ENCODE measurements at regions not wholly inside any gene's neighbourhood (a gene's known extent, or its start where the extent isn't known, plus 50 kb on each side); places are given as distances from the start of the nearest gene placed in this dataset.

GRCh38 chr19:29292562-29292961, 79.6 kb upstream of the UQCRFS1 start:
- Histone ChIP-seq H3K27ac (ENCODE audit: low read depth, low read length) (no peak overlapping the region), H3K4me3 (ENCODE audit: low read length) (no peak overlapping the region), H3K9me3 (ENCODE audit: insufficient read depth, low read depth, low read length) (no peaks in the 10 kb centered on the region), H3K9ac (ENCODE audit: low read depth, low read length) (no peak overlapping the region), H3K27me3 (ENCODE audit: insufficient read depth, low read length) (no peaks in the 10 kb centered on the region), H3K4me1 (ENCODE audit: insufficient read depth, low read length) (no peaks in the 10 kb centered on the region), H3K36me3 (ENCODE audit: insufficient read depth, low read length) (no peaks in the 10 kb centered on the region)
- WGBS: 85% methylated on average over 5 of the region's 5 CpGs

- Histone ChIP-seq H3K27me3 (ENCODE audit: insufficient read depth, low read length) (no peaks in the 10 kb centered on the region), H3K4me3 (ENCODE audit: low read length) (no peak overlapping the region), H3K4me1 (ENCODE audit: insufficient read depth, low read length) (no peaks in the 10 kb centered on the region), H3K36me3 (ENCODE audit: insufficient read depth, low read length) (no peaks in the 10 kb centered on the region), H3K27ac (ENCODE audit: low read depth, low read length) (no peak overlapping the region), H3K9ac (ENCODE audit: low read depth, low read length) (no peak overlapping the region), H3K9me3 (ENCODE audit: insufficient read depth, low read depth, low read length) (no peaks in the 10 kb centered on the region)
- 54% methylated on average over 11 of the region's 11 CpGs for WGBS
These were observed 80.3 kb upstream of the UQCRFS1 start for GRCh38 chr19:29293292-29293691.

DNA sequence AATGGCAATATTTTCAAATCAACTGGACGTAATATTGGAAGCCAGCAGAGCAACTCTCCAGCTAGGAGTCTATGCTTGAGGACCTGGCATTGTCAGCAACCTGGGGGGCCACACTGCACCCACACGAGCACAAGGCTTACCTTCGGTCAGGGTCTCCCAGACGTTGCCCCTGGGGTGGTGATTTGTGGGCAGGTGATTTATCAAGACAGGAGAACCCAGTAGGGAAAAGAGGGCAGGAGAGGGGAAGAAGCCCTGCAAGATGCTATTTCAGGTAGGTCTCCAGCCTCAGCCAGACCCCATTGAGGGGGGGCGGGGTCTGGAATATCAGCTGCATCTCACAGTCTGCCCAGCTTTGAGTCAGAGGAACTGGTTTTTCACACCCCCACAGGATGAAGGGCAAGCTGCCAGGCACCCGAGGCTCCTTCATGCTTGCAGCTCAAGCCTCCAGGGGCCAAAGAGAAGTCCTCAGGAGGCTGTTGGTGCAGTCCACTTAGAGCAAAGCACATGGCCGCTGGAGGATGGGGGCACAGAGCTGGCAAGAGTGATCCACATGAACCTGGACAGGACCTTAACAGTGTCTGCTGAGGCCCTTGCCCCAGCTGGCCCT, 80.9 kb upstream of the UQCRFS1 start:
- Histone ChIP-seq H3K9ac (ENCODE audit: low read depth, low read length) (no peak overlapping the region), H3K4me3 (ENCODE audit: low read length) (no peak overlapping the region), H3K4me1 (ENCODE audit: insufficient read depth, low read length) (no peaks in the 10 kb centered on the region), H3K27me3 (ENCODE audit: insufficient read depth, low read length) (no peaks in the 10 kb centered on the region), H3K36me3 (ENCODE audit: insufficient read depth, low read length) (no peaks in the 10 kb centered on the region), H3K27ac (ENCODE audit: low read depth, low read length) (no peak overlapping the region), H3K9me3 (ENCODE audit: insufficient read depth, low read depth, low read length) (no peaks in the 10 kb centered on the region)
- whole genome bisulfite sequencing: 93% methylated on average over 7 of the region's 7 CpGs

GRCh38 chr19:29294343-29294811, 81.4 kb upstream of the UQCRFS1 start:
- Histone ChIP-seq H3K4me3 (ENCODE audit: low read length) (no peak overlapping the region), H3K9ac (ENCODE audit: low read depth, low read length) (no peak overlapping the region), H3K9me3 (ENCODE audit: insufficient read depth, low read depth, low read length) (no peaks in the 10 kb centered on the region), H3K27me3 (ENCODE audit: insufficient read depth, low read length) (no peaks in the 10 kb centered on the region), H3K27ac (ENCODE audit: low read depth, low read length) (no peak overlapping the region), H3K4me1 (ENCODE audit: insufficient read depth, low read length) (no peaks in the 10 kb centered on the region), H3K36me3 (ENCODE audit: insufficient read depth, low read length) (no peaks in the 10 kb centered on the region)
- 86% methylated on average over 3 of the region's 3 CpGs for WGBS

GRCh38 chr19:29295285-29295684, 82.3 kb upstream of the UQCRFS1 start:
- no peaks in the 10 kb centered on the region for H3K27me3 ChIP-seq (ENCODE audit: insufficient read depth, low read length)
- 46% methylated on average over 2 of the region's 2 CpGs for WGBS
- H3K27ac ChIP-seq (ENCODE audit: low read depth, low read length): no peak overlapping the region
- no peaks in the 10 kb centered on the region for H3K9me3 ChIP-seq (ENCODE audit: insufficient read depth, low read depth, low read length)
- no peak overlapping the region for H3K4me3 ChIP-seq (ENCODE audit: low read length)
- no peaks in the 10 kb centered on the region for H3K36me3 ChIP-seq (ENCODE audit: insufficient read depth, low read length)
- H3K9ac ChIP-seq (ENCODE audit: low read depth, low read length): no peak overlapping the region
- H3K4me1 ChIP-seq (ENCODE audit: insufficient read depth, low read length): no peaks in the 10 kb centered on the region

DNA sequence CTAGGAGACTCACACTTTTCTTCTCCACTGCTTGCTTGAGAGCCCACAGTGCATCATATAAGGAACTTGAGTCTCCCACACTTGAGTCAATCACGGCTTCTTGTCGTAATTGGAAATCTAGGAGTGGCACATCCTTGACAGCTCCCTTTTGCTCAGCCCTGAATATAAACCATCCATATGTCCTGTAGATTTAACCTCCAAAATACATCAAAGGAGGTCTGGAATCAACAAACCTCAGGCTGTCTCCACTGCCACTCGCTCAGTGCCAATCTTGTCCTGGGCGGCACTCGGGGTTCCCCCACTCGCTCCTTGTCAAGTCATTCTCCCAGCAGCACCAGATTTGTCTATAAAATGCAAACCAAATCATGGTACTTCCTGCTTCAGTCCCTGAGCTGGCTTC, 84.4 kb upstream of the UQCRFS1 start:
- H3K36me3 ChIP-seq (ENCODE audit: insufficient read depth, low read length): no peaks in the 10 kb centered on the region
- WGBS: 85% methylated on average over 6 of the region's 6 CpGs
- H3K4me1 ChIP-seq (ENCODE audit: insufficient read depth, low read length): no peaks in the 10 kb centered on the region
- H3K27me3 ChIP-seq (ENCODE audit: insufficient read depth, low read length): no peaks in the 10 kb centered on the region
- H3K9me3 ChIP-seq (ENCODE audit: insufficient read depth, low read depth, low read length): no peaks in the 10 kb centered on the region
- H3K27ac ChIP-seq (ENCODE audit: low read depth, low read length): no peak overlapping the region
- H3K9ac ChIP-seq (ENCODE audit: low read depth, low read length): no peak overlapping the region
- H3K4me3 ChIP-seq (ENCODE audit: low read length): no peak overlapping the region

GRCh38 chr19:29299416-29300380, 86.7 kb upstream of the UQCRFS1 start:
- 94% methylated on average over 15 of the region's 15 CpGs for WGBS
- 0 out of 2 replicates have a peak, but pooled peaks cover 3% of the 10 kb centered on the region for H3K27me3 ChIP-seq (ENCODE audit: insufficient read depth, low read length)
- H3K9me3 ChIP-seq (ENCODE audit: insufficient read depth, low read depth, low read length): no peaks in the 10 kb centered on the region
- H3K4me3 ChIP-seq (ENCODE audit: low read length): no peak overlapping the region
- H3K4me1 ChIP-seq (ENCODE audit: insufficient read depth, low read length): no peaks in the 10 kb centered on the region
- H3K27ac ChIP-seq (ENCODE audit: low read depth, low read length): no peak overlapping the region
- H3K36me3 ChIP-seq (ENCODE audit: insufficient read depth, low read length): no peaks in the 10 kb centered on the region
- H3K9ac ChIP-seq (ENCODE audit: low read depth, low read length): no peak overlapping the region

- 95% methylated on average over 8 of the region's 10 CpGs for WGBS
- peaks cover 3% of the 10 kb centered on the region; the same call in 1 of the 2 replicates for H3K27me3 ChIP-seq (ENCODE audit: insufficient read depth, low read length)
- no peaks in the 10 kb centered on the region for H3K4me1 ChIP-seq (ENCODE audit: insufficient read depth, low read length)
- no peak overlapping the region for H3K27ac ChIP-seq (ENCODE audit: low read depth, low read length)
- no peak overlapping the region for H3K9ac ChIP-seq (ENCODE audit: low read depth, low read length)
- no peaks in the 10 kb centered on the region for H3K36me3 ChIP-seq (ENCODE audit: insufficient read depth, low read length)
- no peak overlapping the region for H3K4me3 ChIP-seq (ENCODE audit: low read length)
- H3K9me3 ChIP-seq (ENCODE audit: insufficient read depth, low read depth, low read length): no peaks in the 10 kb centered on the region
These were observed 89.3 kb upstream of the UQCRFS1 start for GRCh38 chr19:29302002-29302928.

GRCh38 chr19:29303069-29303718, 90.2 kb upstream of the UQCRFS1 start:
- Histone ChIP-seq H3K9ac (ENCODE audit: low read depth, low read length) (no peak overlapping the region), H3K4me1 (ENCODE audit: insufficient read depth, low read length) (no peaks in the 10 kb centered on the region), H3K9me3 (ENCODE audit: insufficient read depth, low read depth, low read length) (no peaks in the 10 kb centered on the region), H3K27me3 (ENCODE audit: insufficient read depth, low read length) (peaks cover 3% of the 10 kb centered on the region; the same call in 1 of the 2 replicates), H3K27ac (ENCODE audit: low read depth, low read length) (no peak overlapping the region), H3K4me3 (ENCODE audit: low read length) (no peak overlapping the region), H3K36me3 (ENCODE audit: insufficient read depth, low read length) (no peaks in the 10 kb centered on the region)
- 94% methylated on average over 11 of the region's 11 CpGs for WGBS

DNA sequence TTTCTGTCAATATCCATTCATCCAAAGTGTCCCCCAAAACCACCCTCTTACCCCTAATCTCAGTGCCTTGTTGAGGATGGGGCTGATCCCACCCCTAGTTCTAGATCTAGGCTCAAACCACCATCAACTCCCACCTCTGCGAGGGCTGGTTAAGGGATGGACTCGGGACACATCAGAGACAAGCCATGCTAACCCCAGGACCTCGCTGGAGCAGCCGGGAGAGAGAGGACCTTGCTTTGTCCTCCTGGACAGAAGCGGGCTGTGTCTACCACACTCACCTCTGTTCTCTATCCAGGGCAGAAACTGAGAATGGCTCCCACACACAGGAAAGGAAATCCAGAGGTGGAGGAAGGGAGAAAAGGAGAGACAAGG, 90.8 kb upstream of the UQCRFS1 start:
- Histone ChIP-seq H3K36me3 (ENCODE audit: insufficient read depth, low read length) (no peaks in the 10 kb centered on the region), H3K9ac (ENCODE audit: low read depth, low read length) (no peak overlapping the region), H3K27ac (ENCODE audit: low read depth, low read length) (no peak overlapping the region), H3K4me3 (ENCODE audit: low read length) (no peak overlapping the region), H3K4me1 (ENCODE audit: insufficient read depth, low read length) (no peaks in the 10 kb centered on the region), H3K9me3 (ENCODE audit: insufficient read depth, low read depth, low read length) (no peaks in the 10 kb centered on the region), H3K27me3 (ENCODE audit: insufficient read depth, low read length) (peaks cover 8% of the 10 kb centered on the region; the same call in 1 of the 2 replicates)
- WGBS: 96% methylated on average over 4 of the region's 5 CpGs
